ENCODE measurements at regions not wholly inside any gene's neighbourhood (a gene's known extent, or its start where the extent isn't known, plus 50 kb on each side); places are given as distances from the start of the nearest gene placed in this dataset.

- DNase-seq (ENCODE audit: low read depth) = no peak
- H3K4me3 ChIP-seq (ENCODE audit: low read length) = no peak overlapping the region
- TF ChIP-seq, protein P1, sequence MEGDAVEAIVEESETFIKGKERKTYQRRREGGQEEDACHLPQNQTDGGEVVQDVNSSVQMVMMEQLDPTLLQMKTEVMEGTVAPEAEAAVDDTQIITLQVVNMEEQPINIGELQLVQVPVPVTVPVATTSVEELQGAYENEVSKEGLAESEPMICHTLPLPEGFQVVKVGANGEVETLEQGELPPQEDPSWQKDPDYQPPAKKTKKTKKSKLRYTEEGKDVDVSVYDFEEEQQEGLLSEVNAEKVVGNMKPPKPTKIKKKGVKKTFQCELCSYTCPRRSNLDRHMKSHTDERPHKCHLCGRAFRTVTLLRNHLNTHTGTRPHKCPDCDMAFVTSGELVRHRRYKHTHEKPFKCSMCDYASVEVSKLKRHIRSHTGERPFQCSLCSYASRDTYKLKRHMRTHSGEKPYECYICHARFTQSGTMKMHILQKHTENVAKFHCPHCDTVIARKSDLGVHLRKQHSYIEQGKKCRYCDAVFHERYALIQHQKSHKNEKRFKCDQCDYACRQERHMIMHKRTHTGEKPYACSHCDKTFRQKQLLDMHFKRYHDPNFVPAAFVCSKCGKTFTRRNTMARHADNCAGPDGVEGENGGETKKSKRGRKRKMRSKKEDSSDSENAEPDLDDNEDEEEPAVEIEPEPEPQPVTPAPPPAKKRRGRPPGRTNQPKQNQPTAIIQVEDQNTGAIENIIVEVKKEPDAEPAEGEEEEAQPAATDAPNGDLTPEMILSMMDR (conservative IDR thresholded peaks at IDR 0.05; ENCODE audit: low read depth, low read length) = no peak
These were observed 143.1 kb upstream of the CARD18 start for GRCh38 chr11:105282658-105283057.

- no peak for DNase-seq (ENCODE audit: low read depth)
- no peak overlapping the region for H3K4me3 ChIP-seq (ENCODE audit: low read length)
- TF ChIP-seq, protein P1 (conservative IDR thresholded peaks at IDR 0.05; ENCODE audit: low read depth, low read length) = no peak
These were observed 135.1 kb upstream of the CARD18 start for GRCh38 chr11:105274631-105275030.

- DNase-seq (ENCODE audit: low read depth) = no peak
- no peak overlapping the region for H3K4me3 ChIP-seq (ENCODE audit: low read length)
- TF ChIP-seq, protein P1 (conservative IDR thresholded peaks at IDR 0.05; ENCODE audit: low read depth, low read length) = no peak
These were observed 134.2 kb upstream of the CARD18 start for GRCh38 chr11:105273660-105274280.

DNA sequence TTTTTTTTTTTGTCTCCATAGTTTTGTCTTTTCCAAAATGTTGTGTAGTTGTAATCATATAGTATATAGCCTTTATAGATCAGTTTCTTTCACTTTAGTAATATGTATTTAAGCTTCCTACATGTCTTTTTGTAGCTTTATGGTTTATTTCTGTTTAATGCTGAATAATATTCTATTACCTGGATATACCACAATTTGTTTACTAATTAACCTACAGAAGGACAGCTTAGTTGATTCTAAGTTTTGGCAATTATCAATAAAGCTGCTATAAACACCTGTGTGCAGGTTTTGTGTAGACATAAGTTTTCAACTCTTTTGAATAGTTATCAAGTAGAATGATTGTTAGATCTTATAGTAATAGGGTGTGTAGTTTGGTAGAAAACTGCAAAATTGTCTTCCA is 130.3 kb upstream of the CARD18 start:
- H3K4me3 ChIP-seq (ENCODE audit: low read length) = no peak overlapping the region
- DNase-seq (ENCODE audit: low read depth) = no peak
- TF ChIP-seq, protein P1 (conservative IDR thresholded peaks at IDR 0.05; ENCODE audit: low read depth, low read length) = no peak

DNA sequence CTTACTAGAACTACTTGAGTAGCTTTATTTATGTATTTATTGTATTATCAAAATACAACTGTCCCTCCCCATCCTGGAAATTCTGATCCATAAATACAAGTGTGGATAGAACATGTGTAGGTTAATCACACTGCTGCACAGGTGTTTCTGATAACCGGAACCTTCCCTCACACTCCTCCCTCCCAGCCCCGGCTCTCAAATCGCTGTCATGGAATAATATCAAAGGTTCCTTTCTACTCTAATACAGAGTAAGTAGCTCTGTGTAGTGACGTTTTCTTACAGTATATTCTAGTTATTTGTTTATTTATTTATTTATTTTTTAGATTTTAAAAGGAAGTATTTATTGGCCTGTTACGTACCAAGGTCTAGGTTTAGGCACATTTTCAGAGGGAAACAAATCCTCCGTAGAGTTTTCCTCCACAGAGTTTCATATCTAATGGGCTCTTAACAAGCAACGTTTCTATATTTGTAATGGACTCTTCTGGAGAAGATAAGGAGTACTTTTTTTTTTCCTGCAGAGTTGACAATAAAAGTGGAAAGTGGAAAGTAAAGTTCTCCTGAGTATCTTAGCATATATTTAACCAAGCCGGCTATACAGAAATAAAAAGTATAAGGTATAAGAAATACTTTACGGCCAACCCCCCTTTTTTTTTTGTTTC is 129.0 kb upstream of the CARD18 start:
- DNase-seq (ENCODE audit: low read depth) = no peak
- TF ChIP-seq, protein P1 (conservative IDR thresholded peaks at IDR 0.05; ENCODE audit: low read depth, low read length) = no peak
- no peak overlapping the region for H3K4me3 ChIP-seq (ENCODE audit: low read length)

DNA sequence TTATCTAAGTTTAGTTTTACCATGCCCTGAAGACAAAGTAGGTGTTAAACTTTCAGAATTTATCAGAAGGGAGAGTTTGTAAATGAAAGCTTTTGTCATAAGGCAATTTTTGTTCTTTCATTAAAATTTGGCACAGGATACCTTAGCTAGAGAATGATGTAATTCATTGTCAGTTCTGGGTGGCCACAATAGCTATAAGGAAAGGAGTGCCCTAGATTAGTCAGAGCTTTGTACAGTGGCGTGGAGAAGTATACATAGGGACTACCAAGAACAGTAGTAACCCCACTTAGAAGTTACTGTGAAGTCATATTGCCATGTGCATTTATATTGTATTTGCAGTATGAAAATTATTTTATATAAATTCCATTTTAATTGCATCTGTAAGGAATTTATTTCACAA is 126.3 kb upstream of the CARD18 start:
- no peak for DNase-seq (ENCODE audit: low read depth)
- no peak overlapping the region for H3K4me3 ChIP-seq (ENCODE audit: low read length)
- TF ChIP-seq, protein P1 (conservative IDR thresholded peaks at IDR 0.05; ENCODE audit: low read depth, low read length) = no peak

DNA sequence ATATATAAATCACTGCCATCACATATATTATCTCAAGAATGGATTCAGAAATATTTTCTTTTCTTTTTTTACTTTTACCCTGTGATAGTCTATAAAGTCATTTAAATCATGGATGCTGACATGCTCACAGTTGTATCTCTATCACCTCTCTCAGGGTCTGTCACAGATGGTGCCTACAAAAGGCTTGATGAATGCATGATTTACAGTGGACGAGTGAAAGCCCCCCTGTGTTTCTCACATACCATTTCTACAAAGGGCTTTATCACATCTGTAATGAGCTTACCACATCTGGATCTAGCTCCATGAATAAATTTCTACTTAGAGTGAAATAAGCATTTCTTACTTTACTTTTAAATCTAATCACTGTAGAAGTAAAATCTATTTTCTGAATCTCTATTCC is 121.4 kb upstream of the CARD18 start:
- no peak overlapping the region for H3K4me3 ChIP-seq (ENCODE audit: low read length)
- TF ChIP-seq, protein P1 (conservative IDR thresholded peaks at IDR 0.05; ENCODE audit: low read depth, low read length) = no peak
- DNase-seq (ENCODE audit: low read depth) = no peak

All from retinal pigment epithelial cell (primary cell).